HEK293 (cell line): ENCODE measurements at regions not wholly inside any gene's neighbourhood (a gene's known extent, or its start where the extent isn't known, plus 50 kb on each side); places are given as distances from the start of the nearest gene placed in this dataset.

ENCODE experiments used
- CTCF ChIP-seq: fragments of 450-650 bp; formaldehyde crosslinking; IDR thresholded peaks from 2 replicates; pipeline ENCODE4 v1.5.1; 2016; ENCODE audit warnings: missing biosample characterization, missing genetic modification characterization
- TCF7L2 ChIP-seq: IDR thresholded peaks from 2 replicates; pipeline ENCODE4 v1.6.1; 2011; ENCODE audit warnings: low read depth, mild to moderate bottlenecking, inconsistent platforms, low read length, moderate library complexity, borderline replicate concordance
- ZNF324 ChIP-seq: fragments of 450-650 bp; formaldehyde crosslinking; IDR thresholded peaks from 2 replicates; pipeline ENCODE4 v1.5.1; 2016; ENCODE audit warnings: missing biosample characterization, missing genetic modification characterization
- ZNF514 ChIP-seq: fragments of 450-650 bp; formaldehyde crosslinking; IDR thresholded peaks from 2 replicates; pipeline ENCODE4 v1.5.1; 2016; ENCODE audit warnings: missing biosample characterization, missing genetic modification characterization

- TF ChIP-seq ZNF514 (no peak), CTCF (tag by site-specific recombination) (no peak), TCF7L2 (no peak), ZNF324 (tag by site-specific recombination) (no peak)
Observed at GRCh38 chr5:30343707-30344106, 849.8 kb upstream of the CDH6 start.
